GM18499 (cell line): ENCODE measurements at regions not wholly inside any gene's neighbourhood (a gene's known extent, or its start where the extent isn't known, plus 50 kb on each side); places are given as distances from the start of the nearest gene placed in this dataset.
"Not testable (repeated sequence)": the region's sequence is repeated elsewhere in the genome, so short reads cannot be mapped to it uniquely, and the experiment has no call there.

Experiments used
- ATAC-seq: cut with Tn5 transposase; IDR thresholded peaks from one replicate; pipeline ENCODE4 v1.9.1; 2021; ENCODE audit warnings: moderate number of reproducible peaks; ENCODE audit not compliant: insufficient read depth, unreplicated experiment

- ATAC-seq = not testable (repeated sequence)
Measured at GRCh38 chr2:144760939-144761338, 241.0 kb upstream of the ZEB2 start.

- ATAC-seq = no peak
Measured at GRCh38 chr2:144759746-144760145, 239.8 kb upstream of the ZEB2 start.

GRCh38 chr2:144758196-144758595 is 238.3 kb upstream of the ZEB2 start:
- not testable (repeated sequence) for ATAC-seq

- no peak for ATAC-seq
Measured at GRCh38 chr2:144753416-144753815, 233.5 kb upstream of the ZEB2 start.

GRCh38 chr2:144751142-144751905 is 231.4 kb upstream of the ZEB2 start:
- ATAC-seq = no peak

- ATAC-seq = no peak
Measured at GRCh38 chr2:144749188-144749587, 229.3 kb upstream of the ZEB2 start.

- ATAC-seq = no peak
Measured at GRCh38 chr2:144748443-144748842, 228.5 kb upstream of the ZEB2 start.

- no peak for ATAC-seq
Measured at GRCh38 chr2:144747571-144747970, 227.7 kb upstream of the ZEB2 start.

GRCh38 chr2:144745424-144745823 is 225.5 kb upstream of the ZEB2 start:
- ATAC-seq = no peak

- no peak for ATAC-seq
Measured at GRCh38 chr2:144738749-144739148, 218.8 kb upstream of the ZEB2 start.

GRCh38 chr2:144730711-144731110 is 210.8 kb upstream of the ZEB2 start:
- ATAC-seq = no peak

- ATAC-seq = not testable (repeated sequence)
Measured at GRCh38 chr2:144724460-144724859, 204.5 kb upstream of the ZEB2 start.

- ATAC-seq = no peak
Measured at GRCh38 chr2:144718376-144718775, 198.5 kb upstream of the ZEB2 start.

- no peak for ATAC-seq
Measured at GRCh38 chr2:144715992-144716391, 196.1 kb upstream of the ZEB2 start.

GRCh38 chr2:144713410-144713809 is 193.5 kb upstream of the ZEB2 start:
- ATAC-seq = no peak

- no peak for ATAC-seq
Measured at GRCh38 chr2:144712550-144712940, 192.6 kb upstream of the ZEB2 start.

GRCh38 chr2:144711630-144712549 is 192.0 kb upstream of the ZEB2 start:
- ATAC-seq = no peak

GRCh38 chr2:144711084-144711483 is 191.2 kb upstream of the ZEB2 start:
- no peak for ATAC-seq

GRCh38 chr2:144708626-144709025 is 188.7 kb upstream of the ZEB2 start:
- ATAC-seq = no peak

- no peak for ATAC-seq
Measured at GRCh38 chr2:144707736-144708326, 187.9 kb upstream of the ZEB2 start.

GRCh38 chr2:144706647-144707046 is 186.7 kb upstream of the ZEB2 start:
- ATAC-seq = no peak
